GM12892 (cell line): ENCODE measurements at regions not wholly inside any gene's neighbourhood (a gene's known extent, or its start where the extent isn't known, plus 50 kb on each side); places are given as distances from the start of the nearest gene placed in this dataset.

ENCODE experiments used
- POLR2AphosphoS5 ChIP-seq: IDR thresholded peaks from 2 replicates; pipeline ENCODE4 v1.6.1; 2011; ENCODE audit warnings: low read depth, low read length, control low read depth
- TAF1 ChIP-seq: IDR thresholded peaks from 2 replicates; pipeline ENCODE4 v1.6.1; 2011; ENCODE audit warnings: low read depth, mild to moderate bottlenecking, control low read depth, low read length, borderline replicate concordance

DNA sequence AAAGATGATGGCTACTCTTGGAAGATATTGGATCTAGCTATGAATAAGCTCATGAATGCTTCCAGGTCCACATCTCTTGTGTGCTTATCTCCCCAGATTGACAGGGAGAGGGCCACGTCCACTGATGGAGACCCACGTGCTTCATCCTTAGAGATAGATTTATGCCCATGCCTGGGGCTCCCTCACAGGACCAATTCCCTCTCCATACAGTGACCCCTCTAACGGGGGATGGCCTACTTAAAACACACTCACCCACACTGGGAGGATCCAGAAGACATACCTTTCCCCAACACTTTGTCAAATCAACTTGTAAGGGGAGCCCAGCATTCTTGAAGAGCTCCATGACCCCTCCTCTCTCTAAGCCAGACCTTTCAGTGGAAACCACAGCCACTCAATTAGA, 169.7 kb upstream of the CDH5 start:
- TF ChIP-seq TAF1, result no peak
- no peak for TF ChIP-seq POLR2AphosphoS5
